ENCODE measurements at regions not wholly inside any gene's neighbourhood (a gene's known extent, or its start where the extent isn't known, plus 50 kb on each side); places are given as distances from the start of the nearest gene placed in this dataset.

DNA sequence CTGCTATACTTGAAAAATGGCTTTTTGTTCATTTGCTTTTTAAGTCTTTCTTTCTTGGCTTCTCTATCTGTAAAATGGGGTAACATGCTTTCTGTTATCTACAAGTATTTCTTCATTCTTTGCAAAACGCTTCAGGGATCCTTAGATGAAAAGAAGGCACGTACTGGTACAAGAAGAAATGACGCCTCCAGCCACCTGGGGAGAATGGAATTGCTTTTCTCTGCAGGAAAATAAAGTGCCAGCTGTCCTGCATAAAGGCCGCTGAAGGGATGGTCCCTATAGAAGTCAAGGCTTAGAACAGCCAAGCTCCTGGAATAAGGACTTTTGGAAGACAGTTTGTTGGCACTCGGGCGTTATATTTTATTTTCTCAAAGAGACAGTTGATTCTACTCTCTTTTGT, 210.8 kb upstream of the RASGEF1B start:
- H3K27me3 ChIP-seq (replicated peaks in 1 of 2; ENCODE audit: control insufficient read depth in 2 of 2, insufficient read depth in 2 of 2, low read length in 1 of 2): no peaks in the 10 kb centered on the region; a peak in 1 of 4 replicates
- POLR2A ChIA-PET: no interaction called here

More for the DNA sequence above, 210.8 kb upstream of the RASGEF1B start:
- H3K36me3 ChIP-seq (ENCODE audit: control insufficient read depth in 2 of 2, insufficient read depth in 2 of 2, low read length in 1 of 2): no peaks in the 10 kb centered on the region
- no peak overlapping the region for H3K4me2 ChIP-seq (ENCODE audit: control insufficient read depth, insufficient read depth)
- no peaks in the 10 kb centered on the region for H3K9me3 ChIP-seq (replicated peaks; ENCODE audit: control insufficient read depth, insufficient read depth, low read length)
- DNase-seq (ENCODE audit: low read depth, low spot score) (no peak), FAIRE-seq (no peak), ATAC-seq (no peak)
- intact Hi-C loops (cut with micrococcal nuclease; ENCODE audit: unreplicated experiment): no loop called here
- no peak overlapping the region for H3K4me3 ChIP-seq
- CTCF ChIA-PET: no interaction called here
- SMC1A ChIA-PET (ENCODE audit: uncharacterized antibody, unreplicated experiment): no interaction called here
- no TSS peak for BruUV-seq (replicated peaks)
- H3K79me2 ChIP-seq (ENCODE audit: control insufficient read depth, insufficient read depth, low read length): no peaks in the 10 kb centered on the region
- TF ChIP-seq CHD4 (IDR thresholded peaks at IDR 0.05) (no peak), MTA2 (IDR thresholded peaks at IDR 0.05; ENCODE audit: low read depth) (no peak), NBN (IDR thresholded peaks at IDR 0.05) (no peak), ZBTB11 (CRISPR knock-in tag; IDR thresholded peaks at IDR 0.05) (no peak), POLR2AphosphoS2 (IDR thresholded peaks at IDR 0.05; ENCODE audit: low read depth, low read length) (no peak)
- H2AFZ ChIP-seq (ENCODE audit: control insufficient read depth, low read depth, low read length): no peak overlapping the region
- in situ Hi-C loops (cut with MboI): no loop called here
- RAD21 ChIA-PET (ENCODE audit: unreplicated experiment): no interaction called here
- 23% methylated on average over 6 of the region's 6 CpGs for WGBS (ENCODE audit: insufficient coverage, insufficient replicate concordance, low lambda C conversion rate, missing lambda C conversion rate)
- no peaks in the 10 kb centered on the region for H3K4me1 ChIP-seq (ENCODE audit: control insufficient read depth, insufficient read depth, low read length)
- no peaks in the 10 kb centered on the region for H4K20me1 ChIP-seq (ENCODE audit: control insufficient read depth, insufficient read depth)
- no peak overlapping the region for H3K9ac ChIP-seq (ENCODE audit: control insufficient read depth, insufficient read depth, low read length)
- H3K27ac ChIP-seq (ENCODE audit: control insufficient read depth, insufficient read depth): no peak overlapping the region

Data from GM12878 (cell line).